GM21737 (cell line): ENCODE measurements at regions not wholly inside any gene's neighbourhood (a gene's known extent, or its start where the extent isn't known, plus 50 kb on each side); places are given as distances from the start of the nearest gene placed in this dataset.
"Not testable (repeated sequence)": the region's sequence is repeated elsewhere in the genome, so short reads cannot be mapped to it uniquely, and the experiment has no call there.

Source experiments
- ATAC-seq: cut with Tn5 transposase; IDR thresholded peaks from one replicate; pipeline ENCODE4 v1.9.1; 2021; ENCODE audit warnings: mild to moderate bottlenecking, moderate library complexity; ENCODE audit not compliant: unreplicated experiment

GRCh38 chr6:150681578-150682395 is 82.1 kb downstream of the PLEKHG1 start:
- no peak for ATAC-seq

GRCh38 chr6:150683320-150683719 is 83.6 kb downstream of the PLEKHG1 start:
- ATAC-seq, result no peak

GRCh38 chr6:150684161-150684560 is 84.5 kb downstream of the PLEKHG1 start:
- ATAC-seq, result no peak

GRCh38 chr6:150684714-150685459 is 85.2 kb downstream of the PLEKHG1 start:
- ATAC-seq, result no peak

- no peak for ATAC-seq
These were observed 86.2 kb downstream of the PLEKHG1 start for GRCh38 chr6:150685860-150686259.

- ATAC-seq, result no peak
These were observed 86.9 kb downstream of the PLEKHG1 start for GRCh38 chr6:150686566-150686965.

GRCh38 chr6:150687508-150687907 is 87.8 kb downstream of the PLEKHG1 start:
- no peak for ATAC-seq

- ATAC-seq, result no peak
These were observed 90.4 kb downstream of the PLEKHG1 start for GRCh38 chr6:150689900-150690590.

GRCh38 chr6:150690681-150691080 is 91.0 kb downstream of the PLEKHG1 start:
- ATAC-seq, result no peak

- ATAC-seq, result no peak
These were observed 91.8 kb downstream of the PLEKHG1 start for GRCh38 chr6:150691463-150691862.

GRCh38 chr6:150692604-150693003 is 92.9 kb downstream of the PLEKHG1 start:
- ATAC-seq, result peak; percentile 79

GRCh38 chr6:150694889-150695288 is 95.2 kb downstream of the PLEKHG1 start:
- no peak for ATAC-seq

GRCh38 chr6:150695652-150696051 is 96.0 kb downstream of the PLEKHG1 start:
- ATAC-seq, result no peak

GRCh38 chr6:150696190-150696589 is 96.5 kb downstream of the PLEKHG1 start:
- ATAC-seq, result no peak

GRCh38 chr6:150696918-150697317 is 97.2 kb downstream of the PLEKHG1 start:
- not testable (repeated sequence) for ATAC-seq

- no peak for ATAC-seq
These were observed 97.8 kb downstream of the PLEKHG1 start for GRCh38 chr6:150697515-150697914.

- no peak for ATAC-seq
These were observed 98.7 kb downstream of the PLEKHG1 start for GRCh38 chr6:150698391-150698790.

GRCh38 chr6:150702675-150703074 is 103.0 kb downstream of the PLEKHG1 start:
- ATAC-seq, result no peak

GRCh38 chr6:150704447-150705192 is 104.9 kb downstream of the PLEKHG1 start:
- ATAC-seq, result no peak

- ATAC-seq, result no peak
These were observed 105.7 kb downstream of the PLEKHG1 start for GRCh38 chr6:150705392-150705791.

- no peak for ATAC-seq
These were observed 110.6 kb downstream of the PLEKHG1 start for GRCh38 chr6:150710236-150710635.
